ENCODE measurements at regions not wholly inside any gene's neighbourhood (a gene's known extent, or its start where the extent isn't known, plus 50 kb on each side); places are given as distances from the start of the nearest gene placed in this dataset.

GRCh38 chr1:55679971-55680370 is 464.8 kb upstream of the USP24 start:
- peak; percentile 62 for DNase-seq (ENCODE audit: low read depth)

- no peak for DNase-seq (ENCODE audit: low read depth)
These were observed 458.3 kb upstream of the USP24 start for GRCh38 chr1:55673416-55673815.

GRCh38 chr1:55670331-55671082 is 455.3 kb upstream of the USP24 start:
- no peak for DNase-seq (ENCODE audit: low read depth)

- DNase-seq (ENCODE audit: low read depth): peak; percentile 40
These were observed 454.1 kb upstream of the USP24 start for GRCh38 chr1:55669293-55669692.

GRCh38 chr1:55662875-55663274 is 447.7 kb upstream of the USP24 start:
- no peak for DNase-seq (ENCODE audit: low read depth)

GRCh38 chr1:55658917-55659316 is 443.8 kb upstream of the USP24 start:
- DNase-seq (ENCODE audit: low read depth): no peak

GRCh38 chr1:55654750-55655149 is 439.6 kb upstream of the USP24 start:
- no peak for DNase-seq (ENCODE audit: low read depth)

- no peak for DNase-seq (ENCODE audit: low read depth)
These were observed 439.0 kb upstream of the USP24 start for GRCh38 chr1:55654171-55654570.

- DNase-seq (ENCODE audit: low read depth): no peak
These were observed 435.3 kb upstream of the USP24 start for GRCh38 chr1:55650444-55650843.

- no peak for DNase-seq (ENCODE audit: low read depth)
These were observed 431.0 kb upstream of the USP24 start for GRCh38 chr1:55646181-55646580.

GRCh38 chr1:55645270-55645669 is 430.1 kb upstream of the USP24 start:
- DNase-seq (ENCODE audit: low read depth): no peak

GRCh38 chr1:55641947-55642346 is 426.8 kb upstream of the USP24 start:
- no peak for DNase-seq (ENCODE audit: low read depth)

GRCh38 chr1:55640708-55641473 is 425.7 kb upstream of the USP24 start:
- peak; percentile 49 for DNase-seq (ENCODE audit: low read depth)

GRCh38 chr1:55639526-55639925 is 424.4 kb upstream of the USP24 start:
- no peak for DNase-seq (ENCODE audit: low read depth)

GRCh38 chr1:55639051-55639450 is 423.9 kb upstream of the USP24 start:
- no peak for DNase-seq (ENCODE audit: low read depth)

- DNase-seq (ENCODE audit: low read depth): no peak
These were observed 421.5 kb upstream of the USP24 start for GRCh38 chr1:55636696-55637095.

- DNase-seq (ENCODE audit: low read depth): no peak
These were observed 420.7 kb upstream of the USP24 start for GRCh38 chr1:55635856-55636255.

GRCh38 chr1:55634516-55634915 is 419.4 kb upstream of the USP24 start:
- DNase-seq (ENCODE audit: low read depth): no peak

- no peak for DNase-seq (ENCODE audit: low read depth)
These were observed 417.7 kb upstream of the USP24 start for GRCh38 chr1:55632906-55633305.

- DNase-seq (ENCODE audit: low read depth): peak; percentile 59
These were observed 416.9 kb upstream of the USP24 start for GRCh38 chr1:55632058-55632457.

- peak; percentile 53 for DNase-seq (ENCODE audit: low read depth)
These were observed 416.3 kb upstream of the USP24 start for GRCh38 chr1:55631509-55631908.

- DNase-seq (ENCODE audit: low read depth): no peak
These were observed 411.2 kb upstream of the USP24 start for GRCh38 chr1:55626326-55626725.

GRCh38 chr1:55624766-55625165 is 409.6 kb upstream of the USP24 start:
- no peak for DNase-seq (ENCODE audit: low read depth)

- DNase-seq (ENCODE audit: low read depth): no peak
These were observed 408.1 kb upstream of the USP24 start for GRCh38 chr1:55623311-55623710.
